ENCODE measurements at regions not wholly inside any gene's neighbourhood (a gene's known extent, or its start where the extent isn't known, plus 50 kb on each side); places are given as distances from the start of the nearest gene placed in this dataset.
"Not testable (repeated sequence)": the region's sequence is repeated elsewhere in the genome, so short reads cannot be mapped to it uniquely, and the experiment has no call there.

DNA sequence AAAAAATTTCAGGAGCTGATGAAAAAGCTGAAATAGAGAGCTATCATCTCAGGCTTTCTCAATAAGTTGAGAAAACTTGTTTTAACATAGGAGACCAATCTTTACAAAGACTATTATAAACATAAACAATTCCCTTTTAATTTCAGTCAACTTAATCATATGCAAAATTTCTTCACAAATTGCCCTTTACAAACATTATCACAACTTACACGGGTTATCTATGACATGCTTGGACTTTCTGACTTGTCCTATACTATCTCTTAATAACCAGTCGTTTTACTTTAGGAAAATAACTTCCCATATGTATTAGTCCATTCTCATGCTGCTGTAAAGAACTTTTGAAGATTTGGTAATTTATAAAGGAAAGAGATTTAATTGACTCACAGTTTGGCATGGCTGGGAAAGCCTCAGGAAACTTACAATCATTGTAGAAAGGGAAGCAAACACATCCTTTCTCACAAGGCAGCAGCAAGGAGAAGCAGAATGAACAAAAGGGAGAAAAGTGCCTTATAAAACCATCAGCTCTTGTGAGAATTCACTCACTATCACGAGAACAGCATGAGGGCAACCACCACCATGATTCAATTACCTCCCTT, 1583.7 kb upstream of the CELF4 start (continued):
- no peak for TF ChIP-seq RAD21 (IDR thresholded peaks at IDR 0.05)
- TF ChIP-seq HNF4A (conservative IDR thresholded peaks at IDR 0.05): no peak
- TF ChIP-seq JUND (IDR thresholded peaks at IDR 0.05): no peak

DNA sequence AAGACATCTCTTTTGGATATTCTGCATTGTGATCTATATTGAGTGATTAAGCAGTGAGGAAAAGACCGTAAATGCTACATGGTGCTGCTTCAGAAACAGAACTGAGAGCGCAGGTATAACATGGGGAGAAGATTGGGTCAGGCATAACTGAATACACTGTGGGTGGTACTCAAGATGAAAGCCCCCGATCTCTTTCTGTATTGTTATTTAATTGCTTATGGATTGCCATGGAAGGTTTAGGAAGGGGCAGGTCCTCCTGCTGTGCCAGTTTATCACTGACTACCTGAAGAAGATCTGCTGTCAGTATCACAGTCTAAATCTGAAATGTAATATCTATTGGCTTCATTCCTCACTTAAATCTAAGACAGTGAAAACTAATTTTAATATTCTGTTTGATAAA, 1568.7 kb upstream of the CELF4 start:
- Histone ChIP-seq H3K4me3 (ENCODE audit: low read depth in 1 of 3, low read length in 3 of 3) (no peak overlapping the region), H3K27ac (ENCODE audit: low read depth in 1 of 2, low read length in 2 of 2) (no peak overlapping the region), H3K27me3 (ENCODE audit: control insufficient read depth in 4 of 4, insufficient read depth in 4 of 4, low read length in 3 of 4) (no peaks in the 10 kb centered on the region), H3K4me1 (ENCODE audit: control insufficient read depth in 4 of 4, insufficient read depth in 4 of 4, low read length in 3 of 4) (no peaks in the 10 kb centered on the region), H3K9me3 (ENCODE audit: control insufficient read depth in 4 of 4, low read length in 3 of 4) (no peaks in the 10 kb centered on the region), H3K36me3 (ENCODE audit: control insufficient read depth in 4 of 4, insufficient read depth in 3 of 4, low read depth in 1 of 4, low read length in 3 of 4) (no peaks in the 10 kb centered on the region), H3K9ac (ENCODE audit: low read depth in 1 of 2, low read length in 2 of 2) (no peak overlapping the region)
- DNase-seq (ENCODE audit: low spot score): no peak
- TF ChIP-seq FOXA2 (IDR thresholded peaks at IDR 0.05): no peak
- no peak for TF ChIP-seq NR2F2 (IDR thresholded peaks at IDR 0.05)
- TF ChIP-seq HNF4A (conservative IDR thresholded peaks at IDR 0.05): no peak
- no peak for TF ChIP-seq FOXA1 (IDR thresholded peaks at IDR 0.05)
- TF ChIP-seq TAF1 (conservative IDR thresholded peaks at IDR 0.05): no peak
- TF ChIP-seq, protein P1, sequence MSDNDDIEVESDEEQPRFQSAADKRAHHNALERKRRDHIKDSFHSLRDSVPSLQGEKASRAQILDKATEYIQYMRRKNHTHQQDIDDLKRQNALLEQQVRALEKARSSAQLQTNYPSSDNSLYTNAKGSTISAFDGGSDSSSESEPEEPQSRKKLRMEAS (IDR thresholded peaks at IDR 0.05): no peak
- TF ChIP-seq GABPA (IDR thresholded peaks at IDR 0.05 in 1 of 2, conservative IDR thresholded peaks at IDR 0.05 in 1 of 2): no peak
- TF ChIP-seq, protein P2, sequence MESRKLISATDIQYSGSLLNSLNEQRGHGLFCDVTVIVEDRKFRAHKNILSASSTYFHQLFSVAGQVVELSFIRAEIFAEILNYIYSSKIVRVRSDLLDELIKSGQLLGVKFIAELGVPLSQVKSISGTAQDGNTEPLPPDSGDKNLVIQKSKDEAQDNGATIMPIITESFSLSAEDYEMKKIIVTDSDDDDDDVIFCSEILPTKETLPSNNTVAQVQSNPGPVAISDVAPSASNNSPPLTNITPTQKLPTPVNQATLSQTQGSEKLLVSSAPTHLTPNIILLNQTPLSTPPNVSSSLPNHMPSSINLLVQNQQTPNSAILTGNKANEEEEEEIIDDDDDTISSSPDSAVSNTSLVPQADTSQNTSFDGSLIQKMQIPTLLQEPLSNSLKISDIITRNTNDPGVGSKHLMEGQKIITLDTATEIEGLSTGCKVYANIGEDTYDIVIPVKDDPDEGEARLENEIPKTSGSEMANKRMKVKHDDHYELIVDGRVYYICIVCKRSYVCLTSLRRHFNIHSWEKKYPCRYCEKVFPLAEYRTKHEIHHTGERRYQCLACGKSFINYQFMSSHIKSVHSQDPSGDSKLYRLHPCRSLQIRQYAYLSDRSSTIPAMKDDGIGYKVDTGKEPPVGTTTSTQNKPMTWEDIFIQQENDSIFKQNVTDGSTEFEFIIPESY (IDR thresholded peaks at IDR 0.05): no peak
- TF ChIP-seq, protein P3, sequence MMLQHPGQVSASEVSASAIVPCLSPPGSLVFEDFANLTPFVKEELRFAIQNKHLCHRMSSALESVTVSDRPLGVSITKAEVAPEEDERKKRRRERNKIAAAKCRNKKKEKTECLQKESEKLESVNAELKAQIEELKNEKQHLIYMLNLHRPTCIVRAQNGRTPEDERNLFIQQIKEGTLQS (IDR thresholded peaks at IDR 0.05): no peak
- TF ChIP-seq, protein P4, sequence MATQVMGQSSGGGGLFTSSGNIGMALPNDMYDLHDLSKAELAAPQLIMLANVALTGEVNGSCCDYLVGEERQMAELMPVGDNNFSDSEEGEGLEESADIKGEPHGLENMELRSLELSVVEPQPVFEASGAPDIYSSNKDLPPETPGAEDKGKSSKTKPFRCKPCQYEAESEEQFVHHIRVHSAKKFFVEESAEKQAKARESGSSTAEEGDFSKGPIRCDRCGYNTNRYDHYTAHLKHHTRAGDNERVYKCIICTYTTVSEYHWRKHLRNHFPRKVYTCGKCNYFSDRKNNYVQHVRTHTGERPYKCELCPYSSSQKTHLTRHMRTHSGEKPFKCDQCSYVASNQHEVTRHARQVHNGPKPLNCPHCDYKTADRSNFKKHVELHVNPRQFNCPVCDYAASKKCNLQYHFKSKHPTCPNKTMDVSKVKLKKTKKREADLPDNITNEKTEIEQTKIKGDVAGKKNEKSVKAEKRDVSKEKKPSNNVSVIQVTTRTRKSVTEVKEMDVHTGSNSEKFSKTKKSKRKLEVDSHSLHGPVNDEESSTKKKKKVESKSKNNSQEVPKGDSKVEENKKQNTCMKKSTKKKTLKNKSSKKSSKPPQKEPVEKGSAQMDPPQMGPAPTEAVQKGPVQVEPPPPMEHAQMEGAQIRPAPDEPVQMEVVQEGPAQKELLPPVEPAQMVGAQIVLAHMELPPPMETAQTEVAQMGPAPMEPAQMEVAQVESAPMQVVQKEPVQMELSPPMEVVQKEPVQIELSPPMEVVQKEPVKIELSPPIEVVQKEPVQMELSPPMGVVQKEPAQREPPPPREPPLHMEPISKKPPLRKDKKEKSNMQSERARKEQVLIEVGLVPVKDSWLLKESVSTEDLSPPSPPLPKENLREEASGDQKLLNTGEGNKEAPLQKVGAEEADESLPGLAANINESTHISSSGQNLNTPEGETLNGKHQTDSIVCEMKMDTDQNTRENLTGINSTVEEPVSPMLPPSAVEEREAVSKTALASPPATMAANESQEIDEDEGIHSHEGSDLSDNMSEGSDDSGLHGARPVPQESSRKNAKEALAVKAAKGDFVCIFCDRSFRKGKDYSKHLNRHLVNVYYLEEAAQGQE (IDR thresholded peaks at IDR 0.05): no peak
- no peak for TF ChIP-seq RAD21 (IDR thresholded peaks at IDR 0.05)
- no peak for TF ChIP-seq SP1 (IDR thresholded peaks at IDR 0.05)
- no peak for TF ChIP-seq EGR1 (IDR thresholded peaks at IDR 0.05; ENCODE audit: low read depth in 2 of 2)
- TF ChIP-seq JUND (IDR thresholded peaks at IDR 0.05): no peak
- TF ChIP-seq HNF4G (IDR thresholded peaks at IDR 0.05): no peak
- 81% methylated on average over 3 of the region's 3 CpGs for WGBS

DNA sequence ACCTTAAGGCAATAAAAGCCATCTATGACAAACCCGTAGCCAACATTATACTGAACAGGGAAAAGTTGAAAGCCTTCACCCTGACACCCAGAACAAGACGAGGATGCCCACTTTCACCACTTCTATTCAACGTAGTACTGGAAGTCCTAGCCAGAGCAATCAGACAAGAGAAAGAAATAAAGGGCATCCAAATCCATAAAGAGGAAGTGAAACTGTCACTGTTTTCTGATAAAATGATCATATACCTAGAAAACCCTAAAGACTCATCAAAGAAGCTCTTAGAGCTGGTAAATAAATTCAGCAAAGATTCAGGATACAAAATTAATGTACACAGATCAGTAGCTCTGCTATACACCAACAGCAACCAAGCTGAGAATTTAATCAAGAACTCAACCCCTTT, 1561.9 kb upstream of the CELF4 start:
- not testable (repeated sequence) for H3K27ac ChIP-seq (ENCODE audit: low read depth in 1 of 2, low read length in 2 of 2); H3K9ac ChIP-seq (ENCODE audit: low read depth in 1 of 2, low read length in 2 of 2); H3K9me3 ChIP-seq (ENCODE audit: control insufficient read depth in 4 of 4, low read length in 3 of 4); DNase-seq (ENCODE audit: low spot score); H3K36me3 ChIP-seq (ENCODE audit: control insufficient read depth in 4 of 4, insufficient read depth in 3 of 4, low read depth in 1 of 4, low read length in 3 of 4); H3K27me3 ChIP-seq (ENCODE audit: control insufficient read depth in 4 of 4, insufficient read depth in 4 of 4, low read length in 3 of 4); H3K4me1 ChIP-seq (ENCODE audit: control insufficient read depth in 4 of 4, insufficient read depth in 4 of 4, low read length in 3 of 4); H3K4me3 ChIP-seq (ENCODE audit: low read depth in 1 of 3, low read length in 3 of 3)
- 82% methylated on average over 3 of the region's 3 CpGs for WGBS

Data from liver (tissue), 7 donors.